Panc1 (cell line): ENCODE measurements at regions not wholly inside any gene's neighbourhood (a gene's known extent, or its start where the extent isn't known, plus 50 kb on each side); places are given as distances from the start of the nearest gene placed in this dataset.

Experiments
- ATAC-seq: fragments of 200-7000 bp; cut with Tn5 transposase; 2 replicates; pipeline ENCODE4 v1.9.1; 2020; ENCODE audit warnings: mild to moderate bottlenecking, moderate library complexity
- BruUV-seq: library from RNA; stranded (reverse); fragments of 400-500 nt; replicated peaks from 2 replicates; lab custom pipeline; 2021; lab: Mats Ljungman, UMichigan
- CTCF ChIA-PET: fragments of 300-600 bp; sonication (Branson Sonifier 250); formaldehyde crosslinking; loops from one replicate; lab custom pipeline; 2022; ENCODE audit warnings: antibody characterized with exemption; lab: Charles Lee
- POLR2A ChIA-PET: fragments of 300-600 bp; sonication (Branson Sonifier 250); formaldehyde crosslinking; loops from one replicate; lab custom pipeline; 2022; ENCODE audit warnings: antibody characterized with exemption; lab: Charles Lee
- DNase-seq: peaks from one replicate; pipeline ENCODE4 v3.0.0-alpha.2; 2010; ENCODE audit warnings: low read depth, low spot score
- H3K27ac ChIP-seq: 2 replicates; pipeline ENCODE4 v1.5.1; 2011; ENCODE audit warnings: mild to moderate bottlenecking, low read length, inconsistent platforms
- H3K27me3 ChIP-seq: fragments of 200-500 bp; sonication (Bioruptor generic); 2 replicates; pipeline ENCODE4 v1.6.0; 2014; ENCODE audit warnings: low read length, inconsistent platforms; ENCODE audit not compliant: control insufficient read depth, insufficient read depth
- H3K36me3 ChIP-seq: fragments of 200-500 bp; sonication (Bioruptor generic); 2 replicates; pipeline ENCODE4 v1.5.1; 2014; ENCODE audit warnings: inconsistent platforms, mild to moderate bottlenecking, low read length, moderate library complexity; ENCODE audit not compliant: control insufficient read depth, insufficient read depth
- H3K4me1 ChIP-seq: 2 replicates; pipeline ENCODE4 v1.5.1; 2011; ENCODE audit warnings: inconsistent platforms, mild to moderate bottlenecking, low read length, moderate library complexity; ENCODE audit not compliant: control insufficient read depth, insufficient read depth
- H3K4me3 ChIP-seq, 2 experiments: 2 replicates each; pipeline ENCODE4 v1.5.1; 2011 to 2012; ENCODE audit warnings: low read depth in 2 of 2, low read length in 2 of 2, mild to moderate bottlenecking in 2 of 2, inconsistent platforms in 1 of 2, moderate library complexity in 1 of 2
- H3K9me3 ChIP-seq: fragments of 200-500 bp; sonication (Bioruptor generic); 2 replicates; pipeline ENCODE4 v1.5.1; 2014; ENCODE audit warnings: low read depth, mild to moderate bottlenecking, inconsistent platforms, low read length, moderate library complexity; ENCODE audit not compliant: control insufficient read depth, insufficient read depth
- CTCF ChIP-seq: fragments of 450-650 bp; IDR thresholded peaks from 2 replicates; pipeline ENCODE4 v1.5.1; 2017; ENCODE audit warnings: mild to moderate bottlenecking
- POLR2AphosphoS5 ChIP-seq: IDR thresholded peaks from 2 replicates; pipeline ENCODE4 v1.6.1; 2012; ENCODE audit warnings: mild to moderate bottlenecking, low read depth, low read length, moderate library complexity
- REST ChIP-seq, 2 experiments: IDR thresholded peaks; 2 replicates each; pipeline ENCODE4 v1.6.1; 2011 to 2012; ENCODE audit warnings: low read depth in 2 of 2, control low read depth in 1 of 2, low read length in 1 of 2, mild to moderate bottlenecking in 1 of 2, moderate library complexity in 1 of 2; ENCODE audit not compliant: insufficient read depth in 1 of 2
- SIN3A ChIP-seq: IDR thresholded peaks from 2 replicates; pipeline ENCODE4 v1.6.1; 2012; ENCODE audit warnings: low read depth, mild to moderate bottlenecking, low read length, moderate library complexity, borderline replicate concordance; ENCODE audit not compliant: insufficient read depth
- TCF7L2 ChIP-seq: IDR thresholded peaks from 2 replicates; pipeline ENCODE4 v1.6.1; 2011; ENCODE audit warnings: mild to moderate bottlenecking, low read depth, low read length, inconsistent platforms
- in situ Hi-C: cut with HindIII; loops from 2 replicates; pipeline ENCODE4 v1.10.0; 2016; ENCODE audit warnings: low sequenced_read_pairs, low pct_unique_long_range_greater_than_20kb
- intact Hi-C: fragments of 100-400 bp; cut with micrococcal nuclease; formaldehyde crosslinking; loops from one replicate; pipeline ENCODE4 v1.10.0; 2022; ENCODE audit not compliant: unreplicated experiment

- BruUV-seq = no TSS peak
- Histone ChIP-seq H3K36me3 (no peaks in the 10 kb centered on the region), H3K4me1 (no peaks in the 10 kb centered on the region), H3K27ac (no peak overlapping the region), H3K27me3 (no peaks in the 10 kb centered on the region), H3K9me3 (no peaks in the 10 kb centered on the region), H3K4me3 (no peak overlapping the region)
- DNase-seq = no peak
- ChIA-PET POLR2A (no interaction called here), CTCF (no interaction called here)
- intact Hi-C loops = no loop called here
- no peak for ATAC-seq
- in situ Hi-C loops = no loop called here
- TF ChIP-seq REST (IDR thresholded peaks at IDR 0.05; ENCODE audit: insufficient read depth in 1 of 2, low read depth in 2 of 2, low read length in 1 of 2) (no peak), TCF7L2 (no peak), CTCF (no peak), POLR2AphosphoS5 (no peak), SIN3A (no peak)
Measured at GRCh38 chr1:72530646-72531045, 248.3 kb upstream of the NEGR1 start.

GRCh38 chr1:72526926-72527325, 244.6 kb upstream of the NEGR1 start:
- TF ChIP-seq TCF7L2 (no peak), CTCF (no peak), SIN3A (no peak), POLR2AphosphoS5 (no peak), REST (IDR thresholded peaks at IDR 0.05; ENCODE audit: insufficient read depth in 1 of 2, low read depth in 2 of 2, low read length in 1 of 2) (no peak)
- no peak for ATAC-seq
- Histone ChIP-seq H3K4me3 (no peak overlapping the region), H3K27ac (no peak overlapping the region), H3K4me1 (no peaks in the 10 kb centered on the region), H3K9me3 (no peaks in the 10 kb centered on the region), H3K27me3 (no peaks in the 10 kb centered on the region), H3K36me3 (no peaks in the 10 kb centered on the region)
- ChIA-PET POLR2A (no interaction called here), CTCF (no interaction called here)
- BruUV-seq = no TSS peak
- in situ Hi-C loops (no loop called here), intact Hi-C loops (no loop called here)
- no peak for DNase-seq
